Left ventricle myocardium inferior (tissue), 1 donor: ENCODE measurements at regions not wholly inside any gene's neighbourhood (a gene's known extent, or its start where the extent isn't known, plus 50 kb on each side); places are given as distances from the start of the nearest gene placed in this dataset.

ENCODE experiments used
- DNase-seq: peaks from one replicate; pipeline ENCODE4 v3.0.0-alpha.2; 2020
- H3K27ac ChIP-seq: fragments of 200-600 bp; replicated peaks from 2 replicates; pipeline ENCODE4 v1.8.0; 2021
- H3K27me3 ChIP-seq: fragments of 200-600 bp; 2 replicates; pipeline ENCODE4 v1.8.0; 2021; ENCODE audit warnings: low read depth
- H3K36me3 ChIP-seq: fragments of 200-600 bp; 2 replicates; pipeline ENCODE4 v1.8.0; 2021
- H3K4me1 ChIP-seq: fragments of 200-600 bp; 2 replicates; pipeline ENCODE4 v1.8.0; 2021
- H3K4me3 ChIP-seq: fragments of 200-600 bp; 2 replicates; pipeline ENCODE4 v1.8.0; 2021; ENCODE audit warnings: mild to moderate bottlenecking, moderate library complexity
- H3K9me3 ChIP-seq: fragments of 200-600 bp; replicated peaks from 2 replicates; pipeline ENCODE4 v1.8.0; 2021
- CTCF ChIP-seq: fragments of 200-600 bp; IDR thresholded peaks from 2 replicates; pipeline ENCODE4 v1.8.0; 2021; ENCODE audit warnings: antibody characterized with exemption, mild to moderate bottlenecking, borderline replicate concordance
- intact Hi-C: fragments of 100-400 bp; cut with micrococcal nuclease; formaldehyde crosslinking; loops from one replicate; pipeline ENCODE4 v1.11.0; 2022
- donor health status: DM: no; HTN: yes; CAD: no; lungs with severe emphysema.

- intact Hi-C loops: loop anchor here (5.0 to 10.0 kb wide), 3 partner anchors 123 to 621 kb away; partner anchors contain the start of gene ARID1B
Observed at GRCh38 chr6:156564127-156564806, 212.9 kb upstream of the ARID1B start.

GRCh38 chr6:156563714-156564113, 213.5 kb upstream of the ARID1B start:
- no peak for TF ChIP-seq CTCF
- Histone ChIP-seq H3K9me3 (peaks cover 16% of the 10 kb centered on the region), H3K27ac (peak overlapping the region; percentile 42), H3K36me3 (no peaks in the 10 kb centered on the region), H3K4me3 (peak overlapping the region; percentile 11), H3K27me3 (no peaks in the 10 kb centered on the region), H3K4me1 (peaks cover 13% of the 10 kb centered on the region)
- intact Hi-C loops: loop anchor here (5.0 to 10.0 kb wide), 3 partner anchors 124 to 621 kb away; partner anchors contain the start of gene ARID1B
- no peak for DNase-seq

More at GRCh38 chr6:156564127-156564806, 212.9 kb upstream of the ARID1B start:
- peak overlapping the region; percentile 42 for H3K27ac ChIP-seq
- H3K9me3 ChIP-seq: peaks cover 16% of the 10 kb centered on the region
- H3K27me3 ChIP-seq: no peaks in the 10 kb centered on the region
- H3K4me1 ChIP-seq: peaks cover 13% of the 10 kb centered on the region
- peak; percentile 78 for DNase-seq
- no peaks in the 10 kb centered on the region for H3K36me3 ChIP-seq
- peak overlapping the region; percentile 11 for H3K4me3 ChIP-seq
- TF ChIP-seq CTCF: peak; percentile 97

- no peaks in the 10 kb centered on the region for H3K36me3 ChIP-seq
- DNase-seq: no peak
- intact Hi-C loops: loop anchor here (5.0 to 10.0 kb wide), 3 partner anchors 125 to 622 kb away; partner anchors contain the start of gene ARID1B
- H3K27me3 ChIP-seq: no peaks in the 10 kb centered on the region
- H3K9me3 ChIP-seq: peaks cover 16% of the 10 kb centered on the region
- no peak overlapping the region for H3K27ac ChIP-seq
- peaks cover 15% of the 10 kb centered on the region for H3K4me1 ChIP-seq
- TF ChIP-seq CTCF: no peak
- H3K4me3 ChIP-seq: no peak overlapping the region
Observed at GRCh38 chr6:156562636-156563035, 214.5 kb upstream of the ARID1B start.

GRCh38 chr6:156562019-156562418, 215.2 kb upstream of the ARID1B start:
- DNase-seq: no peak
- intact Hi-C loops: loop anchor here (5.0 to 10.0 kb wide), 3 partner anchors 125 to 623 kb away; partner anchors contain the start of gene ARID1B

GRCh38 chr6:156560476-156560875, 216.7 kb upstream of the ARID1B start:
- H3K9me3 ChIP-seq: peaks cover 16% of the 10 kb centered on the region
- no peak for DNase-seq
- no peak overlapping the region for H3K4me3 ChIP-seq
- H3K4me1 ChIP-seq: peaks cover 22% of the 10 kb centered on the region
- TF ChIP-seq CTCF: no peak
- intact Hi-C loops: loop anchor here (5.0 to 10.0 kb wide), 3 partner anchors 127 to 624 kb away; partner anchors contain the start of gene ARID1B
- H3K36me3 ChIP-seq: no peaks in the 10 kb centered on the region
- H3K27me3 ChIP-seq: no peaks in the 10 kb centered on the region
- H3K27ac ChIP-seq: no peak overlapping the region

More at GRCh38 chr6:156562019-156562418, 215.2 kb upstream of the ARID1B start:
- no peak for TF ChIP-seq CTCF
- Histone ChIP-seq H3K4me1 (peaks cover 22% of the 10 kb centered on the region), H3K36me3 (no peaks in the 10 kb centered on the region), H3K27me3 (no peaks in the 10 kb centered on the region), H3K4me3 (no peak overlapping the region), H3K27ac (no peak overlapping the region), H3K9me3 (peaks cover 16% of the 10 kb centered on the region)
